ENCODE measurements at regions not wholly inside any gene's neighbourhood (a gene's known extent, or its start where the extent isn't known, plus 50 kb on each side); places are given as distances from the start of the nearest gene placed in this dataset.

DNA sequence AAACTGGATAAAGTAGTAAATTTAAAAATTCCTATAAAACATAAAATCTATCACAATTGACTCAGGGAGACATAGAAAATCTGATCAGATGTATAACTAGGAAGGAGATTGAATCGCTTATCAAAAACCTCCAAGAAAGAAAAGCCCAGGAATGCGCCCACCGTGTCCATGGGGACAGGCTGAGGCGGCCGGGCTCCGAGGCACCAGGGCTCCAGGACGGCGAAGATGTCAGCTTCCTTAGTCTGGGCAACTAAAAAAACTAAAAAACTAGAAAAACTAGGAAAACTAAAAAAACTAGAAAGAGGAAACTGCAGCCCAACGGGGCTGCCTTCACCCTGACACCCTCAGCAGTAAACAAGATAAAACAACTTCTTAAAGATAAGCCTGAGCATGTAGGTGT lies 229.0 kb upstream of the RAB4A start:
- TF ChIP-seq POLR2A (IDR thresholded peaks at IDR 0.05): no peak
- no peak for TF ChIP-seq EP300 (IDR thresholded peaks at IDR 0.05; ENCODE audit: low read depth)
